ENCODE measurements at regions not wholly inside any gene's neighbourhood (a gene's known extent, or its start where the extent isn't known, plus 50 kb on each side); places are given as distances from the start of the nearest gene placed in this dataset.

- TF ChIP-seq ZNF324 (CRISPR knock-in tag; IDR thresholded peaks at IDR 0.05) (no peak), ZZZ3 (IDR thresholded peaks at IDR 0.05) (no peak), MCM5 (IDR thresholded peaks at IDR 0.05; ENCODE audit: low read depth) (no peak), RCOR1 (IDR thresholded peaks at IDR 0.05; ENCODE audit: borderline replicate concordance in 1 of 2, low read depth in 2 of 2, low read length in 2 of 2) (no peak), ZNF134 (CRISPR knock-in tag; conservative IDR thresholded peaks at IDR 0.05) (no peak), NFE2 (IDR thresholded peaks at IDR 0.05; ENCODE audit: low read depth) (no peak), ZFP91 (CRISPR knock-in tag; IDR thresholded peaks at IDR 0.05) (no peak), ZNF77 (CRISPR knock-in tag; IDR thresholded peaks at IDR 0.05) (no peak), TFAM (CRISPR knock-in tag; conservative IDR thresholded peaks at IDR 0.05) (no peak), SREBF1 (IDR thresholded peaks at IDR 0.05; ENCODE audit: borderline replicate concordance, low read depth, low read length) (no peak)
These were observed 156.2 kb downstream of the ABCC12 start (continued) for GRCh38 chr16:47999595-47999994.

GRCh38 chr16:47995354-47995753 is 160.4 kb downstream of the ABCC12 start:
- FAIRE-seq (no peak), DNase-seq (ENCODE audit: extremely low read depth in 1 of 4, low spot score in 3 of 4) (peak in 1 of 4 experiments; percentile 10), ATAC-seq (no peak)
- Histone ChIP-seq H3K27me3 (ENCODE audit: control insufficient read depth in 2 of 2, insufficient read depth in 2 of 2, low read length in 2 of 2) (no peaks in the 10 kb centered on the region; a peak in 1 of 5 replicates), H3K36me3 (ENCODE audit: control insufficient read depth, insufficient read depth, low read length) (no peaks in the 10 kb centered on the region), H3K79me2 (ENCODE audit: control insufficient read depth, insufficient read depth, low read length) (no peaks in the 10 kb centered on the region), H4K20me1 (replicated peaks; ENCODE audit: control insufficient read depth, insufficient read depth, low read length) (no peaks in the 10 kb centered on the region), H3K4me1 (replicated peaks in 1 of 2; ENCODE audit: control insufficient read depth in 2 of 2, insufficient read depth in 2 of 2, low read length in 2 of 2) (no peaks in the 10 kb centered on the region), H3K27ac (ENCODE audit: extremely low read depth, low read depth, low read length) (no peak overlapping the region), H3K9me1 (ENCODE audit: control insufficient read depth, insufficient read depth, low read length) (no peaks in the 10 kb centered on the region), H3K9me3 (replicated peaks; ENCODE audit: control insufficient read depth, insufficient read depth, low read depth, low read length) (no peaks in the 10 kb centered on the region), H3K4me2 (ENCODE audit: insufficient read depth, low read length) (no peak overlapping the region), H2AFZ (ENCODE audit: low read depth, low read length) (no peak overlapping the region), H3K9ac (ENCODE audit: insufficient read depth in 1 of 2, low read depth in 2 of 2, low read length in 2 of 2) (no peak overlapping the region), H3K4me3 (no peak overlapping the region)
- ChIA-PET CTCF (ENCODE audit: low intra/inter-chr PET ratio) (no interaction called here), POLR2A (interaction anchor here (0.6 kb wide), 1 partner anchor 9 kb away, joined by 4 read pairs; no protein-coding TSS in a partner anchor)
- TF ChIP-seq ZNF445 (CRISPR knock-in tag; IDR thresholded peaks at IDR 0.05; ENCODE audit: low read depth) (no peak), SAP30 (IDR thresholded peaks at IDR 0.05; ENCODE audit: borderline replicate concordance, insufficient read depth, low read depth, low read length, poor library complexity, severe bottlenecking) (no peak), FOXJ3 (CRISPR knock-in tag; IDR thresholded peaks at IDR 0.05) (no peak), CTCF (IDR thresholded peaks at IDR 0.05 in 2 of 3, conservative IDR thresholded peaks at IDR 0.05 in 1 of 3; ENCODE audit: insufficient read depth in 2 of 3, low read depth in 1 of 3, low read length in 3 of 3) (peak in 1 of 3 experiments; percentile 10; a peak in 1 of 6 replicates), THRB (CRISPR knock-in tag; conservative IDR thresholded peaks at IDR 0.05) (no peak)
- WGBS (ENCODE audit: insufficient coverage, low coverage, missing lambda C conversion rate) = 0% methylated on average over 2 of the region's 2 CpGs
- intact Hi-C loops (cut with micrococcal nuclease) (no loop called here), in situ Hi-C loops (cut with MboI) (no loop called here)
- no TSS peak for BruUV-seq (replicated peaks)
